Parathyroid adenoma (tissue), 2 donors: ENCODE measurements at regions not wholly inside any gene's neighbourhood (a gene's known extent, or its start where the extent isn't known, plus 50 kb on each side); places are given as distances from the start of the nearest gene placed in this dataset.

ENCODE experiments used
- H2AFZ ChIP-seq: fragments of 300-600 bp; sonication (generic); one replicate; pipeline ENCODE4 v1.7.0; 2017; ENCODE audit warnings: antibody characterized with exemption, mild to moderate bottlenecking
- H3K27ac ChIP-seq: fragments of 300-600 bp; sonication (generic); one replicate; pipeline ENCODE4 v1.7.0; 2017
- H3K27me3 ChIP-seq: fragments of 300-600 bp; sonication (generic); one replicate; pipeline ENCODE4 v1.7.0; 2017; ENCODE audit warnings: low read length; ENCODE audit not compliant: control insufficient read depth, insufficient read depth
- H3K36me3 ChIP-seq: fragments of 300-600 bp; sonication (generic); one replicate; pipeline ENCODE4 v1.7.0; 2017; ENCODE audit warnings: low read length; ENCODE audit not compliant: control insufficient read depth, insufficient read depth
- H3K4me1 ChIP-seq: fragments of 300-600 bp; sonication (generic); one replicate; pipeline ENCODE4 v1.7.0; 2017; ENCODE audit warnings: control low read depth
- H3K4me2 ChIP-seq: fragments of 300-600 bp; sonication (generic); one replicate; pipeline ENCODE4 v1.7.0; 2017; ENCODE audit warnings: low read length
- H3K4me3 ChIP-seq: fragments of 300-600 bp; sonication (generic); one replicate; pipeline ENCODE4 v1.7.0; 2017; ENCODE audit warnings: low read depth, low read length
- H3K79me2 ChIP-seq: fragments of 300-600 bp; sonication (generic); one replicate; pipeline ENCODE4 v1.7.0; 2017; ENCODE audit warnings: control low read depth
- H3K9ac ChIP-seq: fragments of 300-600 bp; sonication (generic); one replicate; pipeline ENCODE4 v1.7.0; 2017; ENCODE audit warnings: mild to moderate bottlenecking
- H3K9me3 ChIP-seq: fragments of 300-600 bp; sonication (generic); one replicate; pipeline ENCODE4 v1.7.0; 2017; ENCODE audit warnings: low read length; ENCODE audit not compliant: control insufficient read depth
- CTCF ChIP-seq: fragments of 300-600 bp; sonication (generic); IDR thresholded peaks from one replicate; pipeline ENCODE4 v1.7.0; 2017; ENCODE audit warnings: antibody characterized with exemption, mild to moderate bottlenecking
- donor health status: primary hyperparathyroidism.

GRCh38 chr3:80697291-80697690 is 929.5 kb upstream of the ROBO1 start:
- TF ChIP-seq CTCF = no peak
- Histone ChIP-seq H3K27me3 (no peaks in the 10 kb centered on the region), H3K36me3 (no peaks in the 10 kb centered on the region), H3K4me1 (no peaks in the 10 kb centered on the region), H3K4me3 (no peak overlapping the region), H3K27ac (no peak overlapping the region), H2AFZ (no peak overlapping the region), H3K9ac (no peak overlapping the region), H3K9me3 (no peaks in the 10 kb centered on the region), H3K79me2 (no peaks in the 10 kb centered on the region), H3K4me2 (no peak overlapping the region)

- no peak for TF ChIP-seq CTCF
- Histone ChIP-seq H3K27ac (no peak overlapping the region), H3K4me1 (no peaks in the 10 kb centered on the region), H3K79me2 (no peaks in the 10 kb centered on the region), H3K9me3 (no peaks in the 10 kb centered on the region), H3K4me3 (no peak overlapping the region), H3K4me2 (no peak overlapping the region), H3K27me3 (no peaks in the 10 kb centered on the region), H3K36me3 (no peaks in the 10 kb centered on the region), H3K9ac (no peak overlapping the region), H2AFZ (no peak overlapping the region)
Observed at GRCh38 chr3:80696280-80696679, 928.5 kb upstream of the ROBO1 start.

DNA sequence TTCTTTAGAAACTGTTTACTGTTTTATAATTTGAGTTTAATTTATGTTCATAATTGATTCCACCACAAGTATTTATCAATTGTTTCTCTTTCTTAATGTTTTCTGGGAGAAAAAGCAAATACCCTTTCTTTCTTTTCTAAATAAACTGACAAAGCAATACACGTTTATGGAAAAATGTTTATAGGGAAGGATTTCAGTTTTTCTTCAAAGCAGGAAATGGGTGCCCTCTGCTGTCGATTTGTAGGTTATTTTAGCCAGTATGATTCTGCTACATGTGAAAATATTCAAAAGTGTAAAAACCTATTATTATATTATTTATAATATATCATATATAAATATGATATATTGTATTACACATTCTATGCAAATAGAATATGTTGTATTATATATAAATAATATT is 921.0 kb upstream of the ROBO1 start:
- no peak overlapping the region for H3K4me3 ChIP-seq
- no peak overlapping the region for H2AFZ ChIP-seq
- H3K27me3 ChIP-seq = no peaks in the 10 kb centered on the region
- no peaks in the 10 kb centered on the region for H3K9me3 ChIP-seq
- H3K4me1 ChIP-seq = no peaks in the 10 kb centered on the region
- H3K79me2 ChIP-seq = no peaks in the 10 kb centered on the region
- H3K36me3 ChIP-seq = no peaks in the 10 kb centered on the region
- H3K4me2 ChIP-seq = no peak overlapping the region
- no peak overlapping the region for H3K9ac ChIP-seq
- no peak for TF ChIP-seq CTCF
- H3K27ac ChIP-seq = no peak overlapping the region

DNA sequence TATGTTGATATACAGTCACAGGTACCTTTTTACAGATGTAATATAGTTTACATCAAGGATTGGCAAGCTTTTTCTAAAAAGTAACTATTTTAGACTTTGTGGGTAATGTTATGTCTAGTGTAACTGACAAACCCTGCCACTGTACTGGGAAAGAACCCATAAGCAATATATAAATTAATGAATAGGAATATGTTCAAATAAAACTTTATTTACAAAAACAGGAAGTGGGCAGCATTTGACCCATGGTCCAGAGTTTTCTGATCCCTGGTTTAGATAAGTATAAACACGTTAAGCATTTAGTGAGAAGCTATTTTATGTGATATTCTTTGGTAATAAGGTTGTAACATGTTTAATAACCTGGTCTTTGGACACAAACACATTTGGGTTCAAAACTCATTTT is 915.2 kb upstream of the ROBO1 start:
- Histone ChIP-seq H3K4me2 (no peak overlapping the region), H3K9me3 (no peaks in the 10 kb centered on the region), H3K9ac (no peak overlapping the region), H3K27ac (no peak overlapping the region), H3K79me2 (no peaks in the 10 kb centered on the region), H3K36me3 (no peaks in the 10 kb centered on the region), H3K27me3 (no peaks in the 10 kb centered on the region), H2AFZ (no peak overlapping the region), H3K4me1 (no peaks in the 10 kb centered on the region), H3K4me3 (no peak overlapping the region)
- TF ChIP-seq CTCF = no peak

GRCh38 chr3:80682235-80682634 is 914.4 kb upstream of the ROBO1 start:
- Histone ChIP-seq H3K9ac (no peak overlapping the region), H3K79me2 (no peaks in the 10 kb centered on the region), H2AFZ (no peak overlapping the region), H3K4me2 (no peak overlapping the region), H3K27ac (no peak overlapping the region), H3K4me1 (no peaks in the 10 kb centered on the region), H3K4me3 (no peak overlapping the region), H3K27me3 (no peaks in the 10 kb centered on the region), H3K36me3 (no peaks in the 10 kb centered on the region), H3K9me3 (no peaks in the 10 kb centered on the region)
- no peak for TF ChIP-seq CTCF
